Stomach (tissue), 4 donors: ENCODE measurements at regions not wholly inside any gene's neighbourhood (a gene's known extent, or its start where the extent isn't known, plus 50 kb on each side); places are given as distances from the start of the nearest gene placed in this dataset.

ENCODE experiments used
- EP300 ChIP-seq: sonication (generic); formaldehyde crosslinking; IDR thresholded peaks from one replicate; pipeline ENCODE4 v1.6.1; 2017; ENCODE audit warnings: antibody characterized with exemption
- POLR2A ChIP-seq, 4 donors: fragments of 450-650 bp; IDR thresholded peaks; one replicate each; pipeline ENCODE4 v1.6.1; 2016; ENCODE audit warnings: antibody characterized with exemption in 4 of 4, control low read depth in 2 of 4, mild to moderate bottlenecking in 1 of 4, moderate library complexity in 1 of 4
- TF ChIP-seq, protein P1 (sequence below), 7 experiments: fragments of 450-650 bp in 4 of 7; fragments of 200-600 bp in 3 of 7; sonication (generic) in 3 of 7; IDR thresholded peaks; one replicate each; pipeline ENCODE4 v1.5.1; 2016 to 2019; ENCODE audit warnings: antibody characterized with exemption in 7 of 7, control low read depth in 2 of 7, mild to moderate bottlenecking in 1 of 7

DNA sequence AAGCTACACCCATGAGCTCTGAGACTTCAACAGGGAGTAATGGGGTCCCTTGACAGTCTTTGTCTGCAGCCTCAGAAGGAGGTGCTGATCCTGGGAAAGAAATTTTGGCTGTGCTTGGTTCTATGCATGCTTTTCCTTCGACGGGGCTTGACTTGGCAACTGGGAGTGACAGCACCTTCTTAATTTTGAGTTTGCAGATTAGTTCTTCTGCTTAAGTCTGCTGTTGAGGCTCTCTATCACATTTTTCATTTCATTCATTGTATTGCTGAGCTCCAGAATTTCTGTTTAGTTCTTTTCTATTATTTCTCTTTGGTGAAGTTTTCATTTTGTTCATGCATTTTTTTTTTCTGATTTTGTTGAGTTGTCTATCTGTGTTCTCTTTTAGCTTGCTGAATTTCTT lies 125.6 kb downstream of the SNX19 start:
- TF ChIP-seq, protein P1, sequence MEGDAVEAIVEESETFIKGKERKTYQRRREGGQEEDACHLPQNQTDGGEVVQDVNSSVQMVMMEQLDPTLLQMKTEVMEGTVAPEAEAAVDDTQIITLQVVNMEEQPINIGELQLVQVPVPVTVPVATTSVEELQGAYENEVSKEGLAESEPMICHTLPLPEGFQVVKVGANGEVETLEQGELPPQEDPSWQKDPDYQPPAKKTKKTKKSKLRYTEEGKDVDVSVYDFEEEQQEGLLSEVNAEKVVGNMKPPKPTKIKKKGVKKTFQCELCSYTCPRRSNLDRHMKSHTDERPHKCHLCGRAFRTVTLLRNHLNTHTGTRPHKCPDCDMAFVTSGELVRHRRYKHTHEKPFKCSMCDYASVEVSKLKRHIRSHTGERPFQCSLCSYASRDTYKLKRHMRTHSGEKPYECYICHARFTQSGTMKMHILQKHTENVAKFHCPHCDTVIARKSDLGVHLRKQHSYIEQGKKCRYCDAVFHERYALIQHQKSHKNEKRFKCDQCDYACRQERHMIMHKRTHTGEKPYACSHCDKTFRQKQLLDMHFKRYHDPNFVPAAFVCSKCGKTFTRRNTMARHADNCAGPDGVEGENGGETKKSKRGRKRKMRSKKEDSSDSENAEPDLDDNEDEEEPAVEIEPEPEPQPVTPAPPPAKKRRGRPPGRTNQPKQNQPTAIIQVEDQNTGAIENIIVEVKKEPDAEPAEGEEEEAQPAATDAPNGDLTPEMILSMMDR (IDR thresholded peaks at IDR 0.05) = no peak
- no peak for TF ChIP-seq POLR2A (IDR thresholded peaks at IDR 0.05)
- no peak for TF ChIP-seq EP300
